ENCODE measurements at regions not wholly inside any gene's neighbourhood (a gene's known extent, or its start where the extent isn't known, plus 50 kb on each side); places are given as distances from the start of the nearest gene placed in this dataset.

DNA sequence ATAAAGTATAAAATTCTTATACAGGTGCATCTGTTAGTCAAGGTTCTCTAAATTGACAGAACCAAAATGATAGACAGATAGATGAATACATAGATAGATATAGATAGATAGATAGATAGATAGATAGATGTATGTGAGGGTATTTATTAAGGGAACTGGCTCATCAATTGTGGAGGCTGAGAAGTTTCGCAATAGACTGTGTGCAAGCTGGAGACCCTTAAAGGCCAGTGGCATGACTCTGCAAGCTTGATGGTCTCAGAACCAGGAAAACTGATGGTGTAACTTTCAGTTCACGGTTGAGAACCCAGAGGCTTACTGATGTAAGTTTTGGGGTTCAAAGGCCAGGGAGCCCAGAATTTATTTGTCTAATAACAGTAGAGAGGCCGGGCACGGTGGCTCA lies 1123.7 kb upstream of the CADM2 start:
- intact Hi-C loops (cut with DNase I; ENCODE audit: low total_unique reads) = loop anchor here (10.0 kb wide), 1 partner anchor 1310 kb away; no protein-coding TSS in a partner anchor
- Histone ChIP-seq H3K27me3 (no peaks in the 10 kb centered on the region), H3K4me3 (no peak overlapping the region), H3K4me1 (no peaks in the 10 kb centered on the region), H3K27ac (no peak overlapping the region), H3K9me3 (peaks cover 0 to 4% of the 10 kb centered on the region in 2 donors), H3K36me3 (peaks cover 7% of the 10 kb centered on the region)
- TF ChIP-seq, protein P1, sequence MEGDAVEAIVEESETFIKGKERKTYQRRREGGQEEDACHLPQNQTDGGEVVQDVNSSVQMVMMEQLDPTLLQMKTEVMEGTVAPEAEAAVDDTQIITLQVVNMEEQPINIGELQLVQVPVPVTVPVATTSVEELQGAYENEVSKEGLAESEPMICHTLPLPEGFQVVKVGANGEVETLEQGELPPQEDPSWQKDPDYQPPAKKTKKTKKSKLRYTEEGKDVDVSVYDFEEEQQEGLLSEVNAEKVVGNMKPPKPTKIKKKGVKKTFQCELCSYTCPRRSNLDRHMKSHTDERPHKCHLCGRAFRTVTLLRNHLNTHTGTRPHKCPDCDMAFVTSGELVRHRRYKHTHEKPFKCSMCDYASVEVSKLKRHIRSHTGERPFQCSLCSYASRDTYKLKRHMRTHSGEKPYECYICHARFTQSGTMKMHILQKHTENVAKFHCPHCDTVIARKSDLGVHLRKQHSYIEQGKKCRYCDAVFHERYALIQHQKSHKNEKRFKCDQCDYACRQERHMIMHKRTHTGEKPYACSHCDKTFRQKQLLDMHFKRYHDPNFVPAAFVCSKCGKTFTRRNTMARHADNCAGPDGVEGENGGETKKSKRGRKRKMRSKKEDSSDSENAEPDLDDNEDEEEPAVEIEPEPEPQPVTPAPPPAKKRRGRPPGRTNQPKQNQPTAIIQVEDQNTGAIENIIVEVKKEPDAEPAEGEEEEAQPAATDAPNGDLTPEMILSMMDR (IDR thresholded peaks at IDR 0.05) = no peak
- TF ChIP-seq POLR2A (IDR thresholded peaks at IDR 0.05) = no peak
- TF ChIP-seq POLR2AphosphoS5 (IDR thresholded peaks at IDR 0.05) = no peak
- no peak for DNase-seq (ENCODE audit: low spot score in 2 of 2)

GRCh38 chr3:83842511-83842910 lies 1116.3 kb upstream of the CADM2 start:
- no peaks in the 10 kb centered on the region for H3K4me1 ChIP-seq
- DNase-seq (ENCODE audit: low spot score in 2 of 2) = no peak
- H3K27me3 ChIP-seq = no peaks in the 10 kb centered on the region
- no peak overlapping the region for H3K4me3 ChIP-seq
- intact Hi-C loops (cut with DNase I; ENCODE audit: low total_unique reads) = no loop called here
- TF ChIP-seq POLR2A (IDR thresholded peaks at IDR 0.05) (no peak), POLR2AphosphoS5 (IDR thresholded peaks at IDR 0.05) (no peak)
- TF ChIP-seq, protein P1 (IDR thresholded peaks at IDR 0.05) = no peak
- peaks cover 0 to 4% of the 10 kb centered on the region in 2 donors for H3K9me3 ChIP-seq
- no peak overlapping the region for H3K27ac ChIP-seq
- H3K36me3 ChIP-seq = no peaks in the 10 kb centered on the region

GRCh38 chr3:83843716-83844115 lies 1115.1 kb upstream of the CADM2 start:
- DNase-seq (ENCODE audit: low spot score in 2 of 2) = no peak
- Histone ChIP-seq H3K4me3 (no peak overlapping the region), H3K36me3 (no peaks in the 10 kb centered on the region), H3K27ac (no peak overlapping the region), H3K4me1 (no peaks in the 10 kb centered on the region), H3K9me3 (peaks cover 0 to 4% of the 10 kb centered on the region in 2 donors), H3K27me3 (no peaks in the 10 kb centered on the region)
- TF ChIP-seq, protein P1 (IDR thresholded peaks at IDR 0.05) = no peak
- TF ChIP-seq POLR2AphosphoS5 (IDR thresholded peaks at IDR 0.05) = no peak
- no peak for TF ChIP-seq POLR2A (IDR thresholded peaks at IDR 0.05)
- intact Hi-C loops (cut with DNase I; ENCODE audit: low total_unique reads) = no loop called here

DNA sequence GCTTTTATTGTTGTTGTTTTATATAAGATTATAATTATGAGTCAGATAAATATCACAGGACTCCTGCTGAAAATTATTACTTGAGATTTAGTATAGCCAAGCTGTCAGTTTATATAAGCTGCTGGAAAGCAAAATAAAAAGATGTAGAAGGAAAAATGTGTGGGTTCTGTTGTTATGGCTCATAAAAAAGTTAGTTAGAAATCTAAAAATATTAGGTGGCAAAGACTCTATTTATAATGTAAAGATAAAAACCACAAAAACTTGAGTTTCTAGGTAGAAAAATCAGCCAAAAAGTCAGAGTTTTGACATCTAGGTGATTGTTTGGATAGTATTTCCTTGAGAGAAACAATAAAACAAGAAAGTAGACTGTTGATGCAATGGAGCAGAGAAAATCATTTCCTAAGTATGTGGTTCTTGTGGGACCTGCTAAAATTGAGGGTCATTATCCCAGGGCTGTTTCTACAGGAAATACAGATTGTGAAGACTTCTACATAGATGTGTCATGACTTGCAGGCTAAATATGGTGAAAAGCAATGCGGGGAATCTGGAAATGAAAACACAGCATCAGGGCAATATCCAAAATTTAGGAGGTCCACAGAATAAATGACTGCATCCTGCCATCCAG lies 1109.6 kb upstream of the CADM2 start:
- intact Hi-C loops (cut with DNase I; ENCODE audit: low total_unique reads) = no loop called here
- no peak overlapping the region for H3K4me3 ChIP-seq
- H3K27me3 ChIP-seq = no peaks in the 10 kb centered on the region

DNA sequence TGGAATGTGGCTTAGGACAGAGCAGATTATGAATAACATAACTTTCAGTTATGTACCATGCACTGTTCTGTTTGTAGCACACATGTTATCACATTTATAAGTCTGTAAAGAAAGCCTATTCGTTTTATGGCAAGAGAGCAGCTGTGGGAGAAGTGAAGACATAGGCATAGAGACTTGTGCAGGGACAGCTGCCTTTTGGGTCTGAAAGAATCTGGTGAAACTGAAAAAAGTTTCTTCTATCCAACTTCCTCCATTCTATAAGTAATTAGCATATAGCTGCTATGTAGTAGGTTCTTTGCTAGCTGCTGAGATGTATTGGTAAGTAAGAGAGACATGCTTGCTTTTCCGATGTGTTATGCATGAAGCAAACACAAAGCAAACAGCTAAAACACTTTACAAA lies 1095.4 kb upstream of the CADM2 start:
- no peak for TF ChIP-seq POLR2A (IDR thresholded peaks at IDR 0.05)
- no peak for TF ChIP-seq POLR2AphosphoS5 (IDR thresholded peaks at IDR 0.05)
- TF ChIP-seq, protein P1 (IDR thresholded peaks at IDR 0.05) = no peak
- H3K27ac ChIP-seq = no peak overlapping the region

More for the DNA sequence above, 1109.6 kb upstream of the CADM2 start:
- DNase-seq (ENCODE audit: low spot score in 2 of 2) = no peak
- H3K27ac ChIP-seq = no peak overlapping the region
- no peaks in the 10 kb centered on the region for H3K36me3 ChIP-seq
- H3K9me3 ChIP-seq = no peaks in the 10 kb centered on the region
- H3K4me1 ChIP-seq = no peaks in the 10 kb centered on the region
- TF ChIP-seq POLR2A (IDR thresholded peaks at IDR 0.05) = no peak
- TF ChIP-seq, protein P1 (IDR thresholded peaks at IDR 0.05) = no peak
- no peak for TF ChIP-seq POLR2AphosphoS5 (IDR thresholded peaks at IDR 0.05)

More for the DNA sequence above, 1095.4 kb upstream of the CADM2 start:
- H3K27me3 ChIP-seq = no peaks in the 10 kb centered on the region
- no peak for DNase-seq (ENCODE audit: low spot score in 2 of 2)
- intact Hi-C loops (cut with DNase I; ENCODE audit: low total_unique reads) = no loop called here
- H3K4me1 ChIP-seq = no peaks in the 10 kb centered on the region
- peaks cover 0 to 12% of the 10 kb centered on the region in 2 donors for H3K9me3 ChIP-seq
- no peaks in the 10 kb centered on the region for H3K36me3 ChIP-seq
- no peak overlapping the region for H3K4me3 ChIP-seq

Measured in breast epithelium (tissue), 4 donors.